PC-9 (cell line): ENCODE measurements at regions not wholly inside any gene's neighbourhood (a gene's known extent, or its start where the extent isn't known, plus 50 kb on each side); places are given as distances from the start of the nearest gene placed in this dataset.

ENCODE experiments used
- BruUV-seq: library from RNA; stranded (reverse); fragments of 400-500 nt; replicated peaks from 2 replicates; lab custom pipeline; 2021; lab: Mats Ljungman, UMichigan
- CTCF ChIA-PET: fragments of 300-600 bp; sonication (Branson Sonifier 250); formaldehyde crosslinking; loops from one replicate; lab custom pipeline; 2022; ENCODE audit warnings: antibody characterized with exemption; lab: Charles Lee
- POLR2A ChIA-PET: fragments of 300-600 bp; sonication (Branson Sonifier 250); formaldehyde crosslinking; loops from one replicate; lab custom pipeline; 2022; ENCODE audit warnings: antibody characterized with exemption; ENCODE audit not compliant: unreplicated experiment; lab: Charles Lee
- DNase-seq, 2 experiments: peaks; one replicate each; pipeline versions ENCODE4 v3.0.0 to v3.0.0-alpha.2; 2015 to 2022; ENCODE audit warnings: mixed read lengths in 1 of 2
- H2AFZ ChIP-seq: fragments of 200-600 bp; sonication (generic); 2 replicates; pipeline ENCODE4 v1.8.1; 2017; ENCODE audit warnings: antibody characterized with exemption
- H3F3A ChIP-seq: fragments of 200-600 bp; sonication (generic); 2 replicates; pipeline ENCODE4 v1.8.1; 2017; ENCODE audit warnings: antibody characterized with exemption, mild to moderate bottlenecking, low read depth; ENCODE audit not compliant: insufficient read depth
- H3K27ac ChIP-seq: fragments of 200-600 bp; sonication (generic); 2 replicates; pipeline ENCODE4 v1.6.1; 2016; ENCODE audit warnings: mixed run types
- H3K27me3 ChIP-seq: fragments of 200-600 bp; sonication (generic); 2 replicates; pipeline ENCODE4 v1.6.1; 2016; ENCODE audit warnings: low read depth, mixed run types; ENCODE audit not compliant: insufficient read depth
- H3K36me3 ChIP-seq: fragments of 200-600 bp; sonication (generic); 2 replicates; pipeline ENCODE4 v1.6.1; 2016; ENCODE audit warnings: low read depth, mixed run types
- H3K4me1 ChIP-seq: fragments of 200-600 bp; sonication (generic); replicated peaks from 2 replicates; pipeline ENCODE4 v1.6.1; 2016; ENCODE audit warnings: mixed run types; ENCODE audit not compliant: insufficient read depth
- H3K4me2 ChIP-seq: fragments of 200-600 bp; sonication (generic); 2 replicates; pipeline ENCODE4 v1.6.1; 2017; ENCODE audit warnings: mixed run types
- H3K4me3 ChIP-seq: fragments of 200-600 bp; sonication (generic); 2 replicates; pipeline ENCODE4 v1.6.1; 2016; ENCODE audit warnings: mixed run types
- H3K79me2 ChIP-seq: fragments of 200-600 bp; sonication (generic); 2 replicates; pipeline ENCODE4 v1.6.1; 2017; ENCODE audit warnings: low read depth, mixed run types
- H3K9me2 ChIP-seq: fragments of 200-600 bp; sonication (generic); 2 replicates; pipeline ENCODE4 v1.8.1; 2017; ENCODE audit warnings: mild to moderate bottlenecking; ENCODE audit not compliant: insufficient read depth
- H3K9me3 ChIP-seq: fragments of 200-600 bp; sonication (generic); 2 replicates; pipeline ENCODE4 v1.8.1; 2016; ENCODE audit warnings: low read depth; ENCODE audit not compliant: insufficient read depth
- H4K20me1 ChIP-seq: fragments of 200-600 bp; sonication (generic); 2 replicates; pipeline ENCODE4 v1.8.1; 2017; ENCODE audit not compliant: insufficient read depth
- EZH2 ChIP-seq: fragments of 200-600 bp; sonication (generic); IDR thresholded peaks from 2 replicates; pipeline ENCODE4 v1.8.0; 2017; ENCODE audit warnings: antibody characterized with exemption, low read depth
- intact Hi-C: fragments of 100-400 bp; cut with micrococcal nuclease; formaldehyde crosslinking; loops from one replicate; pipeline ENCODE4 v1.10.0; 2022; ENCODE audit not compliant: unreplicated experiment
- TF ChIP-seq, protein P1 (sequence below): fragments of 200-600 bp; sonication (generic); conservative IDR thresholded peaks from 2 replicates; pipeline ENCODE4 v1.6.1; 2017; ENCODE audit warnings: mixed run types, antibody characterized with exemption, mild to moderate bottlenecking, moderate library complexity

DNA sequence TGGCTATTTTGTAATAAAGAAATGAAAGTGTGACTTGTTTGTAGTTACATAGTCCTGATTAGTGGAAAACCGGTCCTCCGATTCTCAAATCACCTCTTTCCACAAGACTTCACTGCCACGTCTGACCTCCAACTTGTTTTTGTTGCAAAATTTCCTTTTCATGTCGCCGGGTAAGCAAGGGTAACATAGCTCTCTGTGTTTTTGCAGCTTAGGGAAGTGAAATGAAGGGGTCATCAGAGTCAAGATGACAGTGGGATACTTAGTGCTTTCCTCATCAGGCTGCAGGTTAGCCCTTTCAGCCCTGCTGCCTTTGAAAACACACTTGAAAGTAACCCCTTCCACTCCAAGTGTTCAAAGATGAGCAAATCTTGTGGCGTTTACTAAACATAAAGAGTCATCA is 217.9 kb downstream of the USP25 start:
- H2AFZ ChIP-seq, result no peak overlapping the region
- intact Hi-C loops, result no loop called here
- H3K4me2 ChIP-seq, result no peak overlapping the region
- H3K9me2 ChIP-seq, result no peaks in the 10 kb centered on the region
- no peaks in the 10 kb centered on the region for H3K36me3 ChIP-seq
- no peak overlapping the region for H3K27ac ChIP-seq
- no peaks in the 10 kb centered on the region for H3K4me1 ChIP-seq
- no peaks in the 10 kb centered on the region for H3F3A ChIP-seq
- no peak overlapping the region for H3K4me3 ChIP-seq
- no peaks in the 10 kb centered on the region for H3K9me3 ChIP-seq
- no peaks in the 10 kb centered on the region for H3K79me2 ChIP-seq
- TF ChIP-seq, protein P1, sequence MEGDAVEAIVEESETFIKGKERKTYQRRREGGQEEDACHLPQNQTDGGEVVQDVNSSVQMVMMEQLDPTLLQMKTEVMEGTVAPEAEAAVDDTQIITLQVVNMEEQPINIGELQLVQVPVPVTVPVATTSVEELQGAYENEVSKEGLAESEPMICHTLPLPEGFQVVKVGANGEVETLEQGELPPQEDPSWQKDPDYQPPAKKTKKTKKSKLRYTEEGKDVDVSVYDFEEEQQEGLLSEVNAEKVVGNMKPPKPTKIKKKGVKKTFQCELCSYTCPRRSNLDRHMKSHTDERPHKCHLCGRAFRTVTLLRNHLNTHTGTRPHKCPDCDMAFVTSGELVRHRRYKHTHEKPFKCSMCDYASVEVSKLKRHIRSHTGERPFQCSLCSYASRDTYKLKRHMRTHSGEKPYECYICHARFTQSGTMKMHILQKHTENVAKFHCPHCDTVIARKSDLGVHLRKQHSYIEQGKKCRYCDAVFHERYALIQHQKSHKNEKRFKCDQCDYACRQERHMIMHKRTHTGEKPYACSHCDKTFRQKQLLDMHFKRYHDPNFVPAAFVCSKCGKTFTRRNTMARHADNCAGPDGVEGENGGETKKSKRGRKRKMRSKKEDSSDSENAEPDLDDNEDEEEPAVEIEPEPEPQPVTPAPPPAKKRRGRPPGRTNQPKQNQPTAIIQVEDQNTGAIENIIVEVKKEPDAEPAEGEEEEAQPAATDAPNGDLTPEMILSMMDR, result no peak
- no peak for TF ChIP-seq EZH2
- no peaks in the 10 kb centered on the region for H4K20me1 ChIP-seq
- no TSS peak for BruUV-seq
- DNase-seq, result no peak
- CTCF ChIA-PET, result no interaction called here
- H3K27me3 ChIP-seq, result no peaks in the 10 kb centered on the region
- POLR2A ChIA-PET, result no interaction called here

DNA sequence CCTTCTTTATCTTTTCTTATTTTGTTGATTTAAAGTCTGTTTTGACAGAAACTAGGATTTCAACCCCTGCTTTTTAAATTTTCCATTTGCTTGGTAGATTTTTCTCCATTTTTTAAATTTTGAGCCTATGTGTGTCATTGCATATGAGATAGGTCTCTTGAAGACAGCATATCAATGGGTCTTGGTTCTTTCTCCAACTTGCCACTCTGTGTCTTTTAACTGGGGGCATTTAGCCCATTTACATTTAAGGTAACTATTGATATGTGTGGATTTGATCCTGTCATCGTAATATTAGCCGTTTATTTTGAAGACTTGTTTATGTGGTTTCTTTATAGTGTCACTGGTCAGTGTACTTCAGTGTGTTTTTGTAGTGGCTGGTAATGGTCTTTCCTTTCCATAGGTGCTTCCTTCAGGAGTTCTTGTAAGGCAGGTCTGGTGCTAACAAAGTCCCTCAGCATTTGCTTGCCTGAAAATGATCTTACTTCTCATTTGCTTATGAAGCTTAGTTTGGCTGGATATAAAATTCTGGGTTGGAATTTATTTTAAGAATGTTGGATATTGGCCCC is 223.9 kb downstream of the USP25 start:
- DNase-seq, result no peak
- Histone ChIP-seq H3K9me3 (0 out of 2 replicates have a peak, but pooled peaks cover 4% of the 10 kb centered on the region), H3K4me2 (no peak overlapping the region), H3K27me3 (no peaks in the 10 kb centered on the region), H3K4me1 (no peaks in the 10 kb centered on the region), H3K79me2 (no peaks in the 10 kb centered on the region), H2AFZ (no peak overlapping the region), H3K9me2 (no peaks in the 10 kb centered on the region), H4K20me1 (no peaks in the 10 kb centered on the region), H3K27ac (no peak overlapping the region), H3K36me3 (no peaks in the 10 kb centered on the region), H3K4me3 (no peak overlapping the region), H3F3A (no peaks in the 10 kb centered on the region)
- CTCF ChIA-PET, result no interaction called here
- TF ChIP-seq, protein P1, result no peak
- no peak for TF ChIP-seq EZH2
- no TSS peak for BruUV-seq
- POLR2A ChIA-PET, result no interaction called here
- intact Hi-C loops, result no loop called here

DNA sequence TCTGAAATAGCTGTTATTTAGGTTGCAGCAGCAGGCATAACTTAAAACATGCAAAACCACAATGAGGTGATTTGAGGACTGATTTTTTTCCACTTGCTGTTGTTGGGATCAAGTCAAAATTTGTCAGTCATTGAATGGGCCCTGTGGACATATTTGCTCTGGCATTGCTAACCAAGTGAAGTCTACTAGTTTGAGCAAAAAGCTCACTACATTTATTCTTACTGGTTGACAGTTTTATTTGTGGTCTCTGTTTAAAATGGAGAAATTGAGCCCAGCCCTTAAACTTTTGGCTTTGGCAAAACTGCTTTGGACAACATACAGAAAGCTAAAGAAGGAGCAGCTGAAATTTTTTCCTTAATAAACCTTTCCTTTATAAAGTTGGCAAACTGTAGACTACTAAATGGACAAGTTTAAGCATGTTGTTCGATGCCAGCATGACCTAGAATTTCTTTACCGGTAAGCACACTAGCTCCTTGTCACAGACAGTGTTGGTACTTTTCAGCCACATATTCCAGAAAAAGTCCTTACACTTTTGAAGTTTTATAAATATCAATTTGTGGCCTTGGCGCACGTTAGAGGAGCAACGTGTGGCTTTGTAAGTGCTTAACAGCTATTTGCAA is 234.6 kb downstream of the USP25 start:
- H3K4me2 ChIP-seq, result no peak overlapping the region
- H3K9me3 ChIP-seq, result no peaks in the 10 kb centered on the region
- H3F3A ChIP-seq, result no peaks in the 10 kb centered on the region
- H3K27me3 ChIP-seq, result no peaks in the 10 kb centered on the region
- BruUV-seq, result no TSS peak
- intact Hi-C loops, result no loop called here
- ChIA-PET POLR2A (no interaction called here), CTCF (no interaction called here)
- H2AFZ ChIP-seq, result no peak overlapping the region
- no peak for DNase-seq
- no peaks in the 10 kb centered on the region for H3K9me2 ChIP-seq
- no peak for TF ChIP-seq EZH2
- TF ChIP-seq, protein P1, result no peak
- H3K27ac ChIP-seq, result no peak overlapping the region
- H3K79me2 ChIP-seq, result no peaks in the 10 kb centered on the region
- H3K36me3 ChIP-seq, result no peaks in the 10 kb centered on the region
- H4K20me1 ChIP-seq, result no peaks in the 10 kb centered on the region
- H3K4me3 ChIP-seq, result no peak overlapping the region
- no peaks in the 10 kb centered on the region for H3K4me1 ChIP-seq
